ENCODE measurements at regions not wholly inside any gene's neighbourhood (a gene's known extent, or its start where the extent isn't known, plus 50 kb on each side); places are given as distances from the start of the nearest gene placed in this dataset.

GRCh38 chr6:81003156-81003555 is 749.3 kb downstream of the TENT5A start (continued):
- TF ChIP-seq EP300 (IDR thresholded peaks at IDR 0.05; ENCODE audit: borderline replicate concordance in 1 of 2, low read depth in 2 of 2, low read length in 2 of 2) (no peak), SP4 (IDR thresholded peaks at IDR 0.05; ENCODE audit: low read length) (no peak), POLR2A (IDR thresholded peaks at IDR 0.05; ENCODE audit: control extremely low read depth in 1 of 2, low read depth in 2 of 2, low read length in 2 of 2) (no peak)
- TF ChIP-seq, protein P1, sequence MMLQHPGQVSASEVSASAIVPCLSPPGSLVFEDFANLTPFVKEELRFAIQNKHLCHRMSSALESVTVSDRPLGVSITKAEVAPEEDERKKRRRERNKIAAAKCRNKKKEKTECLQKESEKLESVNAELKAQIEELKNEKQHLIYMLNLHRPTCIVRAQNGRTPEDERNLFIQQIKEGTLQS (IDR thresholded peaks at IDR 0.05; ENCODE audit: insufficient read depth, low read depth, low read length), result no peak

All from H1 (cell line).